ENCODE measurements at regions not wholly inside any gene's neighbourhood (a gene's known extent, or its start where the extent isn't known, plus 50 kb on each side); places are given as distances from the start of the nearest gene placed in this dataset.

DNA sequence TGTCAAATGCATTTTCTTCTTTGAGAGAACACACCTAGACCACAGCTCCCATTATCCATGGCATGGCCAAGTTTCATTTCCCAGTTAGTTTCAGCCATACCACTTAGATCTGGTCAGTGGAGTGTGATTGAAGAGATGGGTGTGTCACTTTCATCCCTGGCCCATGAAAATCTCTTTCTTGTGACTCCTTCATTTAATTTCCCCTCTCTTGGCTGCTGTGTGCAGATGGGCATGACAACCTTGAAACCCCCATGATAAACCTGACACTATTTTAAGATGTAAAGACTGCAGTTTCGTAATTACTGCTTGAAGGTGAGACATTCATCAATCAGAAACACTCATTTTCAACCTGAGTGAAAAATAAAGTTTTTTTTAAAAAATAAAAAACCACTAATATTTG is 284.9 kb downstream of the IL15 start:
- Histone ChIP-seq H3K27me3 (no peaks in the 10 kb centered on the region), H3K4me3 (no peak overlapping the region), H3K4me1 (no peaks in the 10 kb centered on the region), H3K9me3 (peaks cover 0 to 5% (median 0%) of the 10 kb centered on the region in 11 donors), H3K36me3 (no peaks in the 10 kb centered on the region), H3K27ac (no peak overlapping the region)
- DNase-seq = no peak
- 86 to 94% methylated on average over 1 of the region's 1 CpG for whole genome bisulfite sequencing, 2 donors
- intact Hi-C loops (cut with DNase I) = no loop called here
- ATAC-seq = no peak
- TF ChIP-seq CTCF (IDR thresholded peaks at IDR 0.05) = no peak

GRCh38 chr4:141922236-141922635 is 285.9 kb downstream of the IL15 start:
- Histone ChIP-seq H3K9me3 (peaks cover 0 to 5% (median 0%) of the 10 kb centered on the region in 11 donors), H3K27ac (no peak overlapping the region), H3K4me1 (no peaks in the 10 kb centered on the region), H3K36me3 (no peaks in the 10 kb centered on the region), H3K27me3 (no peaks in the 10 kb centered on the region), H3K4me3 (no peak overlapping the region)
- no peak for DNase-seq
- WGBS, 2 donors = 71 to 98% methylated on average over 2 of the region's 2 CpGs
- no peak for TF ChIP-seq CTCF (IDR thresholded peaks at IDR 0.05)
- intact Hi-C loops (cut with DNase I) = no loop called here
- no peak for ATAC-seq

DNA sequence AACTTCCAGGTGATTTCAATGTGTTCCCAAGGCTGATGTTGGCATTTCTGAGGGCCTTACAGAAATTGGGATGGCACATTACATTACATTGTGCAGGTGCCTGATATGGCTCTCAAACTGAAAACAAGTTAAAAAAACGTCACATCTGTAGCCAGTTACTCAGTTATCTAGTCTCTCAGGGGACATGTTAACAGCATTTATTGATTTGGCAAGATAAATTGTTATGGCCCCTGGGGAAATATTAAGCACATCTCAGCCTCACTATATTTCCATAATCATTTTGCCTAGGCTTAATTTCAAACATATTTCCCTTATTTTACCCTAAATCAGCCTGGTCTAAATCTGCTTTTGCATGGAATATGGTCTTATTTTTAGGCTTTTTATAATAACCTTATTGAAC is 290.0 kb downstream of the IL15 start:
- no peak for DNase-seq
- H3K27me3 ChIP-seq = no peaks in the 10 kb centered on the region
- no peaks in the 10 kb centered on the region for H3K4me1 ChIP-seq
- no peak for TF ChIP-seq CTCF (IDR thresholded peaks at IDR 0.05)
- H3K36me3 ChIP-seq = no peaks in the 10 kb centered on the region
- 0 to 7% methylated on average over 1 of the region's 1 CpG for WGBS, 2 donors
- no peak overlapping the region for H3K4me3 ChIP-seq
- ATAC-seq = no peak
- intact Hi-C loops (cut with DNase I) = no loop called here
- no peak overlapping the region for H3K27ac ChIP-seq
- H3K9me3 ChIP-seq = peaks cover 0 to 5% (median 0%) of the 10 kb centered on the region in 11 donors

DNA sequence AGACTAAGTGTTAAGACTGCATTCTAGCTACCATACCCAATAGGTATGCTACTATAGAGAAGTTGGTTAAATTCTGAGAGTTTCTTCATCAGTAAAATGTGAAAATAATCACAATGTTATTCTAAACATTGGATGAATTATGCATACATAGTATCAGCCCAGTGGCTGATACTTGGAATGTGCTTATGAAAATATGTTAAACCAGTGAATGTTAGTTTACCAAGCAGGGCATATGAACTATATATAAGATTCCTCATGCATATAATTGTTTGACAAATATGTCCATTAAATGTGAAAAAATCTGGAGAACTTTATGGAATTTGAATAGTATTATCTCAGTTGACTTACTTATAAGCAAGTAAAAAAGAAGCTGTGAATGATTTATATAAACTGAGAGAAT is 296.1 kb downstream of the IL15 start:
- Histone ChIP-seq H3K36me3 (no peaks in the 10 kb centered on the region), H3K27ac (no peak overlapping the region), H3K27me3 (no peaks in the 10 kb centered on the region), H3K4me1 (no peaks in the 10 kb centered on the region), H3K9me3 (peaks cover 0 to 8% (median 0%) of the 10 kb centered on the region in 11 donors), H3K4me3 (no peak overlapping the region)
- no peak for DNase-seq
- intact Hi-C loops (cut with DNase I) = no loop called here
- TF ChIP-seq CTCF (IDR thresholded peaks at IDR 0.05) = no peak
- no peak for ATAC-seq

GRCh38 chr4:141933978-141934377 is 297.6 kb downstream of the IL15 start:
- 90 to 100% methylated on average over 1 of the region's 1 CpG for WGBS, 2 donors
- no peak overlapping the region for H3K27ac ChIP-seq
- peaks cover 0 to 23% (median 5%) of the 10 kb centered on the region in 11 donors for H3K9me3 ChIP-seq
- H3K36me3 ChIP-seq = no peaks in the 10 kb centered on the region
- H3K4me1 ChIP-seq = no peaks in the 10 kb centered on the region
- no peaks in the 10 kb centered on the region for H3K27me3 ChIP-seq
- no peak overlapping the region for H3K4me3 ChIP-seq
- ATAC-seq (no peak), DNase-seq (no peak)
- TF ChIP-seq CTCF (IDR thresholded peaks at IDR 0.05) = no peak
- intact Hi-C loops (cut with DNase I) = no loop called here

Data from heart right ventricle (tissue), 16 donors.